Vagina (tissue), 2 donors: ENCODE measurements at regions not wholly inside any gene's neighbourhood (a gene's known extent, or its start where the extent isn't known, plus 50 kb on each side); places are given as distances from the start of the nearest gene placed in this dataset.

Source experiments
- CTCF ChIP-seq, 3 experiments: fragments of 450-650 bp in 2 of 3; fragments of 200-600 bp in 1 of 3; sonication (generic) in 1 of 3; IDR thresholded peaks; one replicate each; pipeline ENCODE4 v1.5.1; 2017 to 2019; ENCODE audit warnings: antibody characterized with exemption in 3 of 3, mild to moderate bottlenecking in 2 of 3, moderate library complexity in 2 of 3
- POLR2A ChIP-seq, 2 donors: fragments of 450-650 bp; IDR thresholded peaks; one replicate each; pipeline ENCODE4 v1.6.1; 2017; ENCODE audit warnings: antibody characterized with exemption in 2 of 2, mild to moderate bottlenecking in 2 of 2, moderate library complexity in 2 of 2
- POLR2AphosphoS5 ChIP-seq, 2 donors: sonication (generic); formaldehyde crosslinking; IDR thresholded peaks; one replicate each; pipeline ENCODE4 v1.9.0; 2017; ENCODE audit warnings: antibody characterized with exemption in 2 of 2, mild to moderate bottlenecking in 2 of 2, low read depth in 1 of 2; ENCODE audit not compliant: insufficient read depth in 1 of 2

- TF ChIP-seq CTCF (IDR thresholded peaks at IDR 0.05) (no peak), POLR2AphosphoS5 (IDR thresholded peaks at IDR 0.05; ENCODE audit: insufficient read depth in 1 of 2, low read depth in 1 of 2) (no peak), POLR2A (IDR thresholded peaks at IDR 0.05) (no peak)
Observed at GRCh38 chr14:60356386-60356785, 107.4 kb downstream of the PPM1A start.
